Activated naive CD4-positive, alpha-beta T cell treated with anti-CD3 and anti-CD28 coated beads, Interleukin-2, amount 50 U/mL, for 72 hours (primary cell): ENCODE measurements at regions not wholly inside any gene's neighbourhood (a gene's known extent, or its start where the extent isn't known, plus 50 kb on each side); places are given as distances from the start of the nearest gene placed in this dataset.
A peak's percentile ranks its signal among the peaks of the same experiment; 100 is the strongest.

Experiments used
- ATAC-seq, 2 donors: fragments of 150-1000 bp; cut with Tn5 transposase; 2 replicates each; pipeline ENCODE4 v1.10.0; 2021; ENCODE audit warnings: mild to moderate bottlenecking in 2 of 2, moderate library complexity in 2 of 2
- DNase-seq, 2 donors: peaks; one replicate each; pipeline ENCODE4 v3.0.0; 2021 to 2022; ENCODE audit warnings: low spot score in 2 of 2
- H3K27ac Mint-ChIP-seq, 2 donors: one replicate each; pipeline ENCODE4 v1.8.0; 2022; ENCODE audit warnings: mild to moderate bottlenecking in 2 of 2, mixed read lengths in 2 of 2
- H3K36me3 Mint-ChIP-seq, 2 donors: one replicate each; pipeline ENCODE4 v1.8.0; 2022; ENCODE audit warnings: mixed read lengths in 2 of 2
- H3K9me3 Mint-ChIP-seq, 2 donors: one replicate each; pipeline ENCODE4 v1.8.0; 2022; ENCODE audit warnings: mixed read lengths in 2 of 2

DNA sequence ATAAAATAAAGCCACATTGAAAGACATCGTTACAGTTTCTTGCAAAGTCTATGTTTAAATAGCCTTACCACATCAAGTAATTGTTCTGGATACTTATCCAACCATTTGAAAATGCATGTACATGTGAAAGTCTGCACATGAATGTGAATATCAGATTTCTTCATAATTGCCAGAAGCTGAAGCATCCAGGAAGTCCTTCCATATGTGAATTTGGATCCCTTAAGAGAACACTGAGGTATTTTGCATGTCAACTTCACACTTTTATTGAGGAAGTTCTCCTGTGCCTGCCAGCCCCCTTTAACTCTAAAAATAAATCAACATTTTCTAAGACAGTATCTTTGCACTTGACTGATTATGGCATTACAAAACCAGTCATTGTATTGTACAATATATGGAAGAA lies 1103.5 kb upstream of the ADGRL3 start:
- Mint-ChIP-seq H3K36me3 (no peaks in the 10 kb centered on the region), H3K27ac (no peak overlapping the region), H3K9me3 (peaks cover 4 to 7% of the 10 kb centered on the region in 2 donors)
- DNase-seq (no peak), ATAC-seq (no peak)

DNA sequence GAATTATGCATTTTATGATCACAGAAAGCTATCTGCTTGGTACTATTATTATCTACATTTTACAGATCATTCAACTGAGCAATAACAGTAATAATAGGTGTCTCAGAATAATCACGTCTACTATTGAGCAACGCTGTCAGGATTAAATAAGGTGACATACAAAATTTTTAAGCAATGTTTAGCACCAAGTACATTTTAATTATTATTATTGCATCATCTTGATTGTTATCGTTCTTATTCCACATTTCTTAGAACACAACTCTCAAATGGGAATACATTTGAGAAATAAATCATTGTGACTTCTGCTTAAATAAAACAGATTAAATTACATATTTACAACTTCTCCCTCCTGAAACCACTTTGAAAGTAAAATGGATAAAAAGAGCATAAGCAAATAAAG lies 1083.5 kb upstream of the ADGRL3 start:
- Mint-ChIP-seq H3K9me3 (peaks cover 16 to 22% of the 10 kb centered on the region in 2 donors), H3K27ac (no peak overlapping the region), H3K36me3 (no peaks in the 10 kb centered on the region)
- DNase-seq, result no peak
- ATAC-seq, result no peak

DNA sequence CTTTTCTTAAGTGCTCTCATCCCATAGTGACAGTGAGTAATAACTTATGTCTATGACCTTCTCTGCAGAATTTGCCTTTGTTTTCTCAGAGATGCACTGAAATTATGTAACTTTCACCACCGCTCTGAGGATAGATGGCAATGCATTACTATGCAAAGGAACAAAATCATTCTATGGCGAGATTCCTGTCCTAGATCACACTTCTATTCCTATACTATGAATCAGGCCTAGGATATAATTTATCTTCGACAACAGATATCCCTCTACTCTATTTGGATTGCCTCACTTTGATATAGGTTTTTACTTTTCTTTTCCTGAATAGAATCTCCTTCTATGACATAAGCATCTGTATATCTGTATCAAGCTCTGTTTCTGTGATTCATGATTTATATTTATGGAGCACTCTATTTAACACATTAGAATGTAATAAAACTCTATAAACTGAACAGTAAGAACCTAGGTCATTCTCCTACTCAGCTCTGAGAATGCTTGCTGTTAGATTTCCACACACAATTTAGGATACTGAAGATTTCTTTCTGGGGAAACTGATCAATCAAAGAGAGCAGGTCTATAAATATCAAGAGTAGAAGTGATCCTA lies 1082.3 kb upstream of the ADGRL3 start:
- ATAC-seq (no peak), DNase-seq (no peak)
- Mint-ChIP-seq H3K36me3 (no peaks in the 10 kb centered on the region), H3K27ac (no peak overlapping the region), H3K9me3 (peaks cover 14 to 20% of the 10 kb centered on the region in 2 donors)

DNA sequence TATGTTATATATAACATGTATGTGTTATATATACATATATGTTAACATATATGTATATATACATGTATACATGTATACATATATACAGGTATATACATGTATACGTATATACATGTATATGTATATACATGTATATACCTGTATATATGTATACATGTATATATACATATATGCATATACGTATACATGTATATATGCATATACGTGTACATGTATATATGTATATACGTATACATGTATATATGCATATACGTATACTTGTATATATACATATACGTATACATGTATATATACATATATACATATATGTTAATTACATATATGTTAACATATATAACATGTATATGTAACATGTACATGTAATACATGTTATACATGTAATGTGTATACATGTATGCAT lies 1077.3 kb upstream of the ADGRL3 start:
- Mint-ChIP-seq H3K27ac (no peak overlapping the region), H3K9me3 (peaks cover 4 to 10% of the 10 kb centered on the region in 2 donors), H3K36me3 (no peaks in the 10 kb centered on the region)
- DNase-seq (no peak), ATAC-seq (no peak)

DNA sequence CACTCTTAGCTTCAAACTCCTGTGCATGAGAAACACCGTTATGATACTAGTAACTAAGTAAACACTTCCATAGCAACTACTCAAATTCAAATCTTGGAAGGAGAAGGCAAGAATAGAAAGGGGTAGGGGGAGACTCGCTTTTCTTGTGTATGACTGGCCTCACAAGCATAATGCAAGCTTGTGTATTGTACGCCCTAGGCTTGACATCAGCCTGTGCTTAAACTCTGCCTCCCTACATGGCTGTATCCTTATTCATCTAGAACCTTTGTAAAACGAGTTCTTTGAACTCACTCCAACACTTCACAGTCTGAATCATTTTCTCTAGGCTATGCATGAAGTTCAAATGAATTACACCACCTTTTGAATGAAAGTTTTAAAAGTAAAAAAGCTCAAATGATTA lies 1071.2 kb upstream of the ADGRL3 start:
- Mint-ChIP-seq H3K36me3 (no peaks in the 10 kb centered on the region), H3K27ac (no peak overlapping the region), H3K9me3 (peaks cover 4 to 5% of the 10 kb centered on the region in 2 donors)
- no peak for ATAC-seq
- DNase-seq, result no peak

DNA sequence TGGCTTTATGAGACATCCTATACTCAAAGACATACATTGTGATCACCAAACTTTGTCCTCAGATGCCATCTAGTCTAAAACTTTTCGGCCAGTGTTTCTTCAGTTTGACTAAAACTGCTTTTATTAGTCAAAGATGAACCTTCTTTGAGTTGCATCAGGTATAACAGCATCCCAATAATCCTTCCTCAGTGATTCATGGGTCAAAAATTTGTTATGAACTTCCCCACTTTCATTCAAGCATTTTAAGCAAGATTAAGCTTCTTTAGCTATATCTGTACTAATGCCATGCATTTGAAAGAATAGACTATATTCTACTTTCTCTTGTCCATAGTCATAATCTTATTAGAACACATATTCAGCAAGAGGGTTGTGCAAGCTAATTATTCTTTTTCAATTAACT lies 1070.4 kb upstream of the ADGRL3 start:
- ATAC-seq (no peak), DNase-seq (no peak)
- Mint-ChIP-seq H3K9me3 (no peaks in the 10 kb centered on the region), H3K27ac (no peak overlapping the region), H3K36me3 (no peaks in the 10 kb centered on the region)

DNA sequence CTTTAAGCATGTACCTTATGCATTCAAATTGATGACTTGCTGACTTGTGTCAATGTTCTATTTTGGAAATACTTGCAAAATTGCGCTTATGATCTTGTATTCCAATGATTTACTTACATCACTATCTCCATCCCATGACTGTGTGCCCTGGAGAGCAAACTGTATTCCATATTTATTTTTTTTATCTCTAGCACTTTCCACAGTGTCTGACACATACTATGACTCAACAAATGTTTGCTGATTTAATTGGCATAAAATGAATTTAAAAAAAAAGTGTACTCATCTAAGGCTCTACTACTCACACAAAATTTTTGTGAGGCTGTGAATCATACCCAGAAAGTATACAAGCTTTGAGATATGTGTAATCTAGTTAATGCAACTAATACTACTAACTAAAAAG lies 1066.8 kb upstream of the ADGRL3 start:
- Mint-ChIP-seq H3K27ac (no peak overlapping the region), H3K9me3 (peaks cover 0 to 2% of the 10 kb centered on the region in 2 donors), H3K36me3 (no peaks in the 10 kb centered on the region)
- DNase-seq (no peak), ATAC-seq (no peak)

DNA sequence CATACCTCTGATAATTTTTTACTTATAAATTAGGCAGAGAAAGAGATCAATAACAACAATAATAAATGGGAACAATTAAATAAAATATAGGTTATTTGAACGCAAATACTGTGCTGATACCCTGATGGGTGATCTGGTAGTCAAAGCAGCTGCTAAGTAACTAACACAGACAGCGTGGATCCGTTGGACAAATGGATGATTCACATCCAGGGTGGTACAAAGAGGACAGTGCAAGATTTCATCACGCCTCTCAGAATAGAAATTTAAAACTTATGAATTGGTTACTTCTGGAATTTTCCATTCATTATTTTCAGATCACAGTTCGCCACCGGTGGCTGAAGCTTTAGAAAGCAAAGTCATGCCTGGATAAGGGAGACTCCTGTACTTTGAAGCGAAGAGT lies 1066.0 kb upstream of the ADGRL3 start:
- peaks cover 0 to 2% of the 10 kb centered on the region in 2 donors for H3K9me3 Mint-ChIP-seq
- no peak for DNase-seq
- no peaks in the 10 kb centered on the region for H3K36me3 Mint-ChIP-seq
- ATAC-seq, result no peak
- no peak overlapping the region for H3K27ac Mint-ChIP-seq

DNA sequence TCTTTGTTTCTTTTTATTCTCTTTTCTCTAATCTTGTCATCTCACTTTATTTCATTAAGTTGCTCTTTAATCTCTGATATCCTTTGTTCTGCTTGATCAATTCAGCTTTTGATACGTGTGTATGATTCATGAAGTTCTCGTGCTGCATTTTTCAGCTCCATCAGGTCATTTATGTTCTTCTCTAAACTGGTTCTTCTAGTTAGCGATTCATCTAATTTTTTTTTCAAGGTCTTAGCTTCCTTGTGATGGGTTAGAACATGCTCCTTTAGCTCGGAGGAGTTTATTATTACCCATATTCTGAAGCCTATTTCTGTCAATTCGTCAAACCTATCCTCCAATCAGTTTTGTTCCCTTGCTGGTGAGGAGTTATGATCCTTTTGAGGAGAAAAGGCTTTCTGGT lies 1045.0 kb upstream of the ADGRL3 start:
- no peak for ATAC-seq
- Mint-ChIP-seq H3K9me3 (peaks cover 24 to 44% of the 10 kb centered on the region in 2 donors), H3K36me3 (peaks cover 2 to 22% of the 10 kb centered on the region in 2 donors), H3K27ac (no peak overlapping the region)
- no peak for DNase-seq

DNA sequence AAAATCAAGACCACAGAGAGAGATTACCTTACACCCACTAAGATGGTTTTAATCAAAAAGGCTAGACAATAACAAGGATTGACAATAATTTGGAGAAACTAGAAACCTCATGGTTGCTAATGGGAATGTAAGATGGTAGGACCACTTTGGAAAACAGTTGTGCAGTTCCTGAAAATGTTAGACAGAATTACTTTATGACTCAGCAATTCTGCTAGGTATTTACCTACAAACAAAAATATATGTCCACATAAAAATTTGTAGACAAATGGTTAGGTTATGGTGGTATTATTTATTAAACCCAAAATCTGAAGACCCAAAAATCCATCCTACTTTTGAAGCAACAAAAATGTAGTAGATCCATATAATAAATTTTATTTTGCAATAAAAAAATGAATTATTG lies 1027.0 kb upstream of the ADGRL3 start:
- no peak overlapping the region for H3K27ac Mint-ChIP-seq
- DNase-seq (no peak), ATAC-seq (no peak)
- H3K36me3 Mint-ChIP-seq, result no peaks in the 10 kb centered on the region
- H3K9me3 Mint-ChIP-seq, result peaks cover 10 to 13% of the 10 kb centered on the region in 2 donors

DNA sequence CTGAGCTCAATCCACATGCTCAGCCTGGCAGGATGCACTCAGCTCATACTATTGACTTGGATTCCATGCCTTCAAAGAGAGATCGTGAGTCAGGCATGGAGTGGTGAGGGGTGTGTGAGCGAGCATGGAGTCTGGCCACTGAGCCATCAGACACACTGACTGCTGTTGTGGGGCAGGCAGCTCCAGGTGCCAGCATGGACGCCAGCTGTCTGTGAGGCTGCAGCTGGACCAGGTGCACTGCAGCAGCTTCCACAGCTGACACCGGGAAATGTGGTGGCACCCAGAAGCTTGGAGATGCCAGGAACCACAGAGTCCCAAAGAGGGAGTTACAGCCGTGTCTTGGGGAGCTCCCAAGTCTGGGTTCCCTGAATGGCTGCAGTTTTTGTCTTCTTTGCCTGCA lies 1026.4 kb upstream of the ADGRL3 start:
- Mint-ChIP-seq H3K9me3 (peaks cover 10 to 13% of the 10 kb centered on the region in 2 donors), H3K27ac (no peak overlapping the region), H3K36me3 (no peaks in the 10 kb centered on the region)
- DNase-seq (no peak), ATAC-seq (no peak)

DNA sequence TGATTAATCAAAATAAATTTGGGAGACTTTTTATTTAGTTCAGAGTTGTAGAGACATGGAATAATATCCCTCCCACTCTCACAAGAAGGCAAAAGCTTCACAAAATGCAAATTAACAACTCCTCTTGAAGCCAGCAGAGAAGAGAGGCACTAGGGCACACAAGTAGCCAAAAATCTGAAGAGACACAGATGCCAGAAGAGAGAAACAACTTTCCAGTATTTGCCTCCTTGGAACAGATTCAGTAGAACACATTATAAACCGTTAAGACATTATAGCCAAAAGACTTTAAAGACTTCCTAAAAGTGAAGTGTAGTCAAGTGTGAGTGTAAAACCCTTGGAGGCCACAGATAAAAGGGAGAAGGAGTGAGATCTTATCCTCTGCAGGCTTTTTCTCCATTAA lies 1024.9 kb upstream of the ADGRL3 start:
- no peaks in the 10 kb centered on the region for H3K36me3 Mint-ChIP-seq
- peaks cover 10 to 13% of the 10 kb centered on the region in 2 donors for H3K9me3 Mint-ChIP-seq
- H3K27ac Mint-ChIP-seq, result no peak overlapping the region
- DNase-seq, result no peak
- no peak for ATAC-seq

DNA sequence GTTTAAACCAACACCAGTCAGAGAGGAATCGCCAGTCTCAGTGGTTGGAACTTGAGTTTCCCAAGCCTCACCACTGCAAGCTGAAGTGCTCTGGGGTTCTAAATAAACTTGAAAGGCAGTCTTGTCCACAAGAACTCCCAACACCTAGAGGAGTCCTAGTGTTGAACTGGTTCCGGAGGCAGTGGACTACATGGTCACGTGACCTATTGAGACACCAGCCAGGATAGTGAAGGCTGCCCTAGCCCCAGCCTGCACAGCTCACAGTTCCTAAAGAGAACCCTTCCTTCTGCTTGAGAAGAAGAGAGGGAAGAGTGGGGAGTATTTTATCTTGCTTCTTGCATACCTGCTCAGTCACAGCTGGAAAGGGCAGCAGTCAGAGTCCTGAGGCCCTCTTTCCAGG lies 1012.7 kb upstream of the ADGRL3 start:
- Mint-ChIP-seq H3K9me3 (peaks cover 13 to 21% of the 10 kb centered on the region in 2 donors), H3K27ac (no peak overlapping the region), H3K36me3 (no peaks in the 10 kb centered on the region)
- no peak for ATAC-seq
- DNase-seq, result no peak

DNA sequence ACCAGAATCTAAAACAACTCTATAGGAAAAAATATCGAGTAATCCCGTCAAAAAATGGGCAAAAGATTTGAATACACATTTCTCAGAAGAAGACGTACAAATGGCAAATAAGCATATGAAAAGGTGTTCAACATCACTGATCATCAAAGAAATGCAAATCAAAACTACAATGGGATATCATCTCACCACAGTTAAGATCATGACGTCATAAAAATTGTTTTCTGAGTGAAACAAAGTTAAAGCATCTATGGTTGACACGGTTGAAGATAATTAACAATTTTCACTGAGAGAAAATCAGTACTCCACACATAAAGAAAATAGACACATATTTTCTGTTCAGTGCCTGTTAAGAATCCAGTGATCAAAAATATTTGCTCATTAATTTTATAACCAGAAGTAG lies 1010.8 kb upstream of the ADGRL3 start:
- H3K27ac Mint-ChIP-seq, result no peak overlapping the region
- H3K9me3 Mint-ChIP-seq, result peaks cover 9 to 16% of the 10 kb centered on the region in 2 donors
- ATAC-seq, result no peak
- no peak for DNase-seq
- H3K36me3 Mint-ChIP-seq, result no peaks in the 10 kb centered on the region

DNA sequence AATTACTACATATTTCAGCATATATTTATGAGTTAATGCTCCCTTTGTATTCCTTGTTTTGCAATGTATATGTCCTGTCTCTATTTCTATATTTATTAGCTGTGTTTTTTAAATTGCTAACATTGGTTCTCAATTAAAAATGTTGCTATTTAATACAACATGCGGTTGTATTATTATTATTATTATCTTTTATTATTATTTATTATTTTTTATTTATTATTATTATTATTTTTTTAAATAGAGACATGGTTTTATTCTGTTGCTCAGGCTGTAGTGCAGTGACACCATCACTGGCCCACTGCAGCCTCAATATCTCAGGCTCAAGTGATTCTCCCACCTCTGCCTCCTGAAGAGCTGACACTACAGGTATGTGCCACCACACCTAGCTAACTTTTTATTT lies 1005.9 kb upstream of the ADGRL3 start:
- ATAC-seq (no peak), DNase-seq (no peak)
- H3K9me3 Mint-ChIP-seq, result peaks cover 4 to 12% of the 10 kb centered on the region in 2 donors
- no peak overlapping the region for H3K27ac Mint-ChIP-seq
- H3K36me3 Mint-ChIP-seq, result no peaks in the 10 kb centered on the region

DNA sequence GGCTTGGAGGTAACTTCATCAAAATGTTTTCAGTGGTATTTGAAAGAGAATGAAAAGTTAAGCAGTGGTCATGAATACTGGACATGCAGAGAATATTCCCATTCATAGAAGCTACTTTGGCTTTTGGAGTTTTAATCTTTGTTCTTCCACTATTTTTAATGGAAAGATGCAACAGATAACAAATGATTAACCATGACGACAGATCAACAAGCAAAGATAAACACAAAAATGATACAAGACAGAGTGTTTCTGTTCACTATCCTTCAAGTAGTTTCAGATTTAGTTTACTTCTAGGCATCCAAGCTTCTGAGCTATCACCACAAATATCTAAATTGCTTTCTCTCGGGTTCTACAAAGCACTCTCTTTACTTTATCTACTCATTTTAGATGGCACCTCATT lies 1004.9 kb upstream of the ADGRL3 start:
- no peak for DNase-seq
- no peak overlapping the region for H3K27ac Mint-ChIP-seq
- H3K36me3 Mint-ChIP-seq, result no peaks in the 10 kb centered on the region
- no peak for ATAC-seq
- H3K9me3 Mint-ChIP-seq, result peaks cover under 1 to 8% of the 10 kb centered on the region in 2 donors

DNA sequence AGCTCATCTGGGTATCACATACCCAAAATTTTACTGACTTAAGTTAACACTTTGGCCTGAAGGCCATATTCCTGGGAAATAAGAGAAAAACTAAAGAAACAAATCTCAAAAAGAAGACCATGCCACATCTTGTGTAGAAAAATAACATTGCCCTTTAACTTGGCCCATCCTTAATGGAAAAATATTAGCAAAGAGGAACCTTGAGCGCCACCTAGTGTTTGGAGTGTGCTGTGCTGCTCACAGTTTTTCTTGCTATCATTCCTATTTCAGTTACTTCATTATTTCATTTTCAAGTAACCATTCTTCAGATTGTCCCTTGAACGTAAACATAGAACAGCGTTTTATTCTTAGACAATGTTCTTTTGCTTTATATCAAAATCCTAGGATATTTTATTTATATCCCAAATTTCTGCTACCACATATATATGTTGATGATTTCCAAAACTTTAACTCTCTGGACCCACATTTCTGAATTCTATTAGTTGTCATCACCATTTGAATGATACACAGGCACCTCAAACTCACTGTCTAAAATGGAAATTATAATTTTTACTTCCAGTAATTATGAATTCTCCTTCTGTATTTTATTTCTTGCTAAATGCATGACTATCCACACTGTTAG lies 999.0 kb upstream of the ADGRL3 start:
- no peak overlapping the region for H3K27ac Mint-ChIP-seq
- H3K9me3 Mint-ChIP-seq, result peaks cover 0 to 5% of the 10 kb centered on the region in 2 donors
- DNase-seq, result peak in 1 of 2 donors; percentile 46
- H3K36me3 Mint-ChIP-seq, result no peaks in the 10 kb centered on the region
- no peak for ATAC-seq

DNA sequence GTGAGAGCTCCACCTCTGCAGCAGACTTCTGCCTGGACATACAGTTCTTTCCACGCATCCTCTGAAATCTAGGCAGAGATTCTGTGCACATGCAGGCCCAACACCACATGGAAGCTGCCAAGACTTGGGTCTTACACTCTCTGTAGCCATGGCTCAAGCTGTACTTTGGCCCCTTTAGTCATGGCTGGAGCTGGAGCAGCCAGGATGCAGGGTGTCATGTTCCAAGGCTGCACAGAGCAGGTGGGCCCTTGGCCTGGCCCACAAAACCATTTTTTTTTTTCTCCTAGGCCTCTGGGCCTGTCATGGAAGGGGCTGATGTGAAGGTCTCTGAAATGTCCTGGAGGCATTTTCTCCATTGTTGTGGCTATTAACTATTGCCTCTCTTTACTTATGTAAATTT lies 990.5 kb upstream of the ADGRL3 start:
- DNase-seq, result no peak
- ATAC-seq, result no peak
- Mint-ChIP-seq H3K27ac (no peak overlapping the region), H3K9me3 (peaks cover 15 to 19% of the 10 kb centered on the region in 2 donors), H3K36me3 (no peaks in the 10 kb centered on the region)
